Natural killer cell (primary cell): ENCODE measurements at regions not wholly inside any gene's neighbourhood (a gene's known extent, or its start where the extent isn't known, plus 50 kb on each side); places are given as distances from the start of the nearest gene placed in this dataset.

Experiments used
- ATAC-seq, 3 donors: fragments of 150-1000 bp in 2 of 3; fragments of 200-7000 bp in 1 of 3; cut with Tn5 transposase; 1 replicate in 1 of 3; 2 replicates in 2 of 3; pipeline ENCODE4 v1.10.0; 2021; ENCODE audit warnings: mild to moderate bottlenecking in 2 of 3, moderate library complexity in 2 of 3
- DNase-seq, 2 donors: peaks; one replicate each; pipeline versions ENCODE4 v3.0.0 to v3.0.0-alpha.2; 2013 to 2021; ENCODE audit warnings: mixed read lengths in 1 of 2
- H3K27ac ChIP-seq: one replicate; pipeline ENCODE4 v1.5.1; 2013; ENCODE audit warnings: mild to moderate bottlenecking, low read length
- H3K27me3 ChIP-seq: one replicate; pipeline ENCODE4 v1.6.1; 2013; ENCODE audit warnings: low read length; ENCODE audit not compliant: control insufficient read depth, insufficient read depth
- H3K36me3 ChIP-seq: one replicate; pipeline ENCODE4 v1.6.1; 2013; ENCODE audit warnings: low read length; ENCODE audit not compliant: control insufficient read depth, insufficient read depth
- H3K4me1 ChIP-seq: one replicate; pipeline ENCODE4 v1.6.1; 2013; ENCODE audit warnings: low read length; ENCODE audit not compliant: control insufficient read depth, insufficient read depth
- H3K4me3 ChIP-seq: one replicate; pipeline ENCODE4 v1.5.1; 2013; ENCODE audit warnings: low read length
- H3K9me3 ChIP-seq: one replicate; pipeline ENCODE4 v1.6.1; 2013; ENCODE audit warnings: low read length; ENCODE audit not compliant: control insufficient read depth, insufficient read depth
- H3K27ac Mint-ChIP-seq, 2 donors: one replicate each; pipeline ENCODE4 v1.8.0; 2022; ENCODE audit warnings: mild to moderate bottlenecking in 2 of 2, mixed read lengths in 2 of 2, moderate library complexity in 1 of 2
- H3K27me3 Mint-ChIP-seq, 2 donors: one replicate each; pipeline ENCODE4 v1.8.0; 2022; ENCODE audit warnings: low read depth in 2 of 2, mixed read lengths in 2 of 2
- H3K36me3 Mint-ChIP-seq: one replicate; pipeline ENCODE4 v1.8.0; 2022; ENCODE audit warnings: mixed read lengths
- H3K4me1 Mint-ChIP-seq, 2 donors: one replicate each; pipeline ENCODE4 v1.8.0; 2022; ENCODE audit warnings: mixed read lengths in 2 of 2
- H3K4me3 Mint-ChIP-seq: one replicate; pipeline ENCODE4 v1.8.0; 2022; ENCODE audit warnings: mild to moderate bottlenecking, moderate library complexity, mixed read lengths
- H3K9me3 Mint-ChIP-seq, 2 donors: one replicate each; pipeline ENCODE4 v1.8.0; 2022; ENCODE audit warnings: mixed read lengths in 2 of 2
- WGBS: methylation state at CpG from one replicate; pipeline ENCODE4 v1.1.7; 2013; ENCODE audit warnings: missing lambda C conversion rate; ENCODE audit not compliant: insufficient coverage; 5-methylcytosine and 5-hydroxymethylcytosine counted together
- intact Hi-C: fragments of 100-400 bp; cut with micrococcal nuclease; formaldehyde crosslinking; loops from one replicate; pipeline ENCODE4 v1.14.2; 2022
- TF ChIP-seq, protein P1 (sequence below): fragments of 200-600 bp; IDR thresholded peaks from one replicate; pipeline ENCODE4 v1.8.0; 2022; ENCODE audit warnings: antibody characterized with exemption

GRCh38 chr5:3698412-3698811 lies 102.8 kb downstream of the IRX1 start:
- H3K27me3 Mint-ChIP-seq, result peaks cover 8 to 30% of the 10 kb centered on the region in 2 donors
- TF ChIP-seq, protein P1, sequence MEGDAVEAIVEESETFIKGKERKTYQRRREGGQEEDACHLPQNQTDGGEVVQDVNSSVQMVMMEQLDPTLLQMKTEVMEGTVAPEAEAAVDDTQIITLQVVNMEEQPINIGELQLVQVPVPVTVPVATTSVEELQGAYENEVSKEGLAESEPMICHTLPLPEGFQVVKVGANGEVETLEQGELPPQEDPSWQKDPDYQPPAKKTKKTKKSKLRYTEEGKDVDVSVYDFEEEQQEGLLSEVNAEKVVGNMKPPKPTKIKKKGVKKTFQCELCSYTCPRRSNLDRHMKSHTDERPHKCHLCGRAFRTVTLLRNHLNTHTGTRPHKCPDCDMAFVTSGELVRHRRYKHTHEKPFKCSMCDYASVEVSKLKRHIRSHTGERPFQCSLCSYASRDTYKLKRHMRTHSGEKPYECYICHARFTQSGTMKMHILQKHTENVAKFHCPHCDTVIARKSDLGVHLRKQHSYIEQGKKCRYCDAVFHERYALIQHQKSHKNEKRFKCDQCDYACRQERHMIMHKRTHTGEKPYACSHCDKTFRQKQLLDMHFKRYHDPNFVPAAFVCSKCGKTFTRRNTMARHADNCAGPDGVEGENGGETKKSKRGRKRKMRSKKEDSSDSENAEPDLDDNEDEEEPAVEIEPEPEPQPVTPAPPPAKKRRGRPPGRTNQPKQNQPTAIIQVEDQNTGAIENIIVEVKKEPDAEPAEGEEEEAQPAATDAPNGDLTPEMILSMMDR, result no peak
- H3K27me3 ChIP-seq, result no peaks in the 10 kb centered on the region
- H3K36me3 Mint-ChIP-seq, result no peaks in the 10 kb centered on the region
- intact Hi-C loops, result no loop called here
- no peak for ATAC-seq
- no peaks in the 10 kb centered on the region for H3K36me3 ChIP-seq
- 81% methylated on average over 12 of the region's 12 CpGs for WGBS
- no peak overlapping the region for H3K27ac Mint-ChIP-seq
- no peak for DNase-seq
- no peak overlapping the region for H3K4me3 ChIP-seq
- H3K27ac ChIP-seq, result no peak overlapping the region
- no peaks in the 10 kb centered on the region for H3K4me1 Mint-ChIP-seq
- H3K4me3 Mint-ChIP-seq, result no peak overlapping the region
- peaks cover 2 to 3% of the 10 kb centered on the region in 2 donors for H3K9me3 Mint-ChIP-seq
- H3K9me3 ChIP-seq, result no peaks in the 10 kb centered on the region
- H3K4me1 ChIP-seq, result no peaks in the 10 kb centered on the region

- H3K27me3 Mint-ChIP-seq, result peaks cover 10 to 39% of the 10 kb centered on the region in 2 donors
- WGBS, result 28% methylated on average over 3 of the region's 4 CpGs
- H3K9me3 ChIP-seq, result no peaks in the 10 kb centered on the region
Observed at GRCh38 chr5:3701694-3702093, 106.1 kb downstream of the IRX1 start.

DNA sequence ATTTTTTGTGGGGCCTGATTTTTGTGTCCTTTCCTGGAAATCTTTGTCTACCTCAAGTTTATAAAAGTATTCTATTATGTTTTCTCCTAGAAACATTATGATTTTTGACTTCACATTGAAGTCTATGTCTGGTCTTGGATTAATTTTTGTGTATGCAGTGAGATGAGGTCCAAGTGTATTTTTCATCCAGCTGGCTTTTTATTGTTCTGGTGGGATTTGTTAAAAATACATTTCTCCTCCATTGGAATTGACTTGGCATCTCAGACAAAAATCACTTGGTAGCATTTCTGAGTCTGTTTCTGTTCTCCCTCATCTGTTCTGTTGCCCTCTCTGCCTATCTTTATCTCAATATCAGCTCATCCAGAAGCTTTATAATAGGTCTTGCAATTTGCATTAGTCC lies 109.0 kb downstream of the IRX1 start:
- no peak for DNase-seq

More at GRCh38 chr5:3701694-3702093, 106.1 kb downstream of the IRX1 start:
- Mint-ChIP-seq H3K36me3 (no peaks in the 10 kb centered on the region), H3K27ac (no peak overlapping the region), H3K4me3 (no peak overlapping the region), H3K4me1 (no peaks in the 10 kb centered on the region), H3K9me3 (peaks cover 2 to 6% of the 10 kb centered on the region in 2 donors)
- no peak overlapping the region for H3K4me3 ChIP-seq
- intact Hi-C loops, result no loop called here
- TF ChIP-seq, protein P1, result no peak
- H3K27me3 ChIP-seq, result no peaks in the 10 kb centered on the region
- no peak for DNase-seq
- no peaks in the 10 kb centered on the region for H3K36me3 ChIP-seq
- H3K4me1 ChIP-seq, result no peaks in the 10 kb centered on the region
- no peak for ATAC-seq
- no peak overlapping the region for H3K27ac ChIP-seq

More for the DNA sequence above, 109.0 kb downstream of the IRX1 start:
- Mint-ChIP-seq H3K27me3 (peaks cover 10 to 39% of the 10 kb centered on the region in 2 donors), H3K9me3 (peaks cover 2 to 6% of the 10 kb centered on the region in 2 donors), H3K4me3 (no peak overlapping the region), H3K27ac (no peak overlapping the region), H3K4me1 (no peaks in the 10 kb centered on the region), H3K36me3 (no peaks in the 10 kb centered on the region)
- Histone ChIP-seq H3K4me3 (no peak overlapping the region), H3K4me1 (no peaks in the 10 kb centered on the region), H3K27me3 (no peaks in the 10 kb centered on the region), H3K27ac (no peak overlapping the region), H3K36me3 (no peaks in the 10 kb centered on the region), H3K9me3 (no peaks in the 10 kb centered on the region)
- TF ChIP-seq, protein P1, result no peak
- intact Hi-C loops, result no loop called here
- no peak for ATAC-seq
